Activated T-helper 1 cell treated with Interleukin-2 at 50 U/mL for 16 hours (primary cell): ENCODE measurements at regions not wholly inside any gene's neighbourhood (a gene's known extent, or its start where the extent isn't known, plus 50 kb on each side); places are given as distances from the start of the nearest gene placed in this dataset.

Experiments
- DNase-seq: peaks from one replicate; pipeline ENCODE4 v3.0.0-alpha.2; 2020; ENCODE audit warnings: low read depth

DNA sequence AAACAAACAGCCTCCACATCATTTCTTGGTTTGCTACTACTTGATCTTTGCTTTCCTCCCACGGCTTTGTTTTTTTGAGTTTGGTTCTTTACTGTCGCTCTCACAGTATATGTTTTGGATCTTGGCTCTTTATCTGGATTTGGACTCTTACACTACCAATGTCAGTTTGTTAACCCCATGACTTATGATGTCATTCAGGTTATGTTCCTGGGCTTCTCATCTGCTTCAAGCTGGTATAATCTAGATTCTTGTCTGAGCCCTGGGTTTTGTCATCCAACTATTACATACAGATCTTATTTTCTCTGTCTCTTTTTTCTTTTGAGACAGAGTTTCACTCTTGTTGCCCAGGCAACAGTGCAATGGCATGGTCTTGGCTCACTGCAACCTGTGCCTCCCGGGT, 482.9 kb upstream of the TEX13C start:
- no peak for DNase-seq

DNA sequence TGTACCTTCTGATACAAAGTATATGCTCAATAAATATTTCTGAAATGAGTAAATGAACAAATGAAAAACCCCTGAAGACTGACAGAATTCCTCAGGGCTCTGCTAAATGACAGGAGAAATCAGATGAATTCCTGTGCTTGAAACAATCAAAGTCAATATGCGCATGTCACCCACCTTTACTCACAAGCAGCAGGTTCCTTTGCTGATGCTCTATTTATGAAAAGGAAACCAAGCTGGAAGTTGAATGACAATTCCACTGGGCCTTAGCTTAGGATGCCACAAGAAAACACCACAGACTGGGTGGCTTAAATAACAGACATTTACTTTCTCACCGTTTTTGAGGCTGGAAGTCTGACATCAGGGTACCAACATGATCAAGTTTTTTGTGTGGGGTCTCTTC, 477.5 kb upstream of the TEX13C start:
- no peak for DNase-seq

DNA sequence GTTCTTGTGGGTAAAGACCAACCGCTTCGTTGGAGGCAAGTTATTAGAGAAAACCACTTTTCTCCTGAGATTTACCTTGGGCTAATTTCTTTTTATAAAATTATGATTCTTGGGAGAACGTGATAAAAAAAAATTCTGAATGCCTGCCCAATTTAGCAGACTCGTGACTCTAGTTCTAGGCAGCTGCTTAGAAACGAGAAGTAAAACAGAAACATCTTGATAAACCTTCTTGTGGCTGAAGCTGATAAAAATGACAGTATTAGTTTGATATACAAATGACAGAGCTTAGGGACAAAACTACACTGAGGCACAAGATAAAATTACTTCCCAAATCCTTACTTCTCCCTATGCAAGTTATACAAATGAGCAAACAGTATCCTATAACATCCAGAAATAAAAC, 458.9 kb upstream of the TEX13C start:
- no peak for DNase-seq

DNA sequence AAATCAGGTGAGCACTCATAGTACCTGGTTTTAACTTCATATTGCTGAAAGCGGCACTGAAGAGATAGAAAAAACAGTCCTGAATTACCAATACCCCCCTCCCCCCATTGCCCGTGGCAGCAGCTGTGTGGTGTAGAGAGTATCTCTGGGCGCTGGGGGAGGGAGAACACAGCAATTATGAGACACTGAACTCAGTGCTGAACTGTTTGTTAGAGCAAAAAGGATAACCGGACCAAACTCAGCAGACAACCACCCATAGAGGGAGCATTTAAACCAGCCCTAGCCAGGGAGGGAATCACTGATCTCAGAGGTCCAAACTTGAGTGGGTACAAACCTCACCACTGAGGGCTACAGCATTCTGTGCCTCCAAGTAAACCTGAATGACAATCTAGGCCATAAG, 457.4 kb upstream of the TEX13C start:
- no peak for DNase-seq

DNA sequence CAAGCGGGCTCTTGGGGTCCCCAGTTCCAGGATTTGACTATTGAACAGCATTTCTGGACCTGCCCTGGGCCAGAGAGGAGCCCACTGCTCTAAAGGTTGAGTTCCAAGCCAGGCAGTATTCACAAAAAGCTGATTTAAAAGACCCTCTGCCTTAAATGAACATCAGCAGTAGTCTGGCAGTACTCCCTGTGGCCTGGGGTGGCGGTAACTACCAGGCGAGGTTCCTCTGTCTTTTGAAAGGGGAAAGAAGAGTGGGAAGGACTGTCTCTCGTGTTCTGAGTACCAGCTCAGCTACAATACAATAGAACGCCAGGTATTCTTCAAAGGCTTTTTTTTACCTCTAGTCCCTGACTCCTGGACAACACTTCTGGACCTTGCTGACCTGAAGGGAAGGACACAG, 456.4 kb upstream of the TEX13C start:
- no peak for DNase-seq

DNA sequence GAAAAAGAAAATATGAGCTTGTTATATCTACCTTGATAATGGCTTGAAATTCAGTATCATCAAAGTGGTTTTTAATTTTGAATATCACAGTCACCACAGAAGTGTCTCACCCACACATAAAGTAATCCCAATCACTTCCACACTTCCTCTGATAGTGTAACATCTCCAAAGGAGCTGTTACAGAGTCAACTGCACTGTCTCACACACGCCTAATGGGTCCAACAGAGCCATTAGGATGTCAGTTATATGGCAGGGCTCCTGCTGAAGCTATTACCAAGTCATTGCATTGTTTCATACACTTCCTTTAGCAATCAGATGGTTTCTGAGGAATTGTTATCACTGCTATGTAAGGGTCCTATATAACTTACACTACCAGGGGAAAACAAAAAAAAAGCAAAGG, 432.1 kb upstream of the TEX13C start:
- no peak for DNase-seq

DNA sequence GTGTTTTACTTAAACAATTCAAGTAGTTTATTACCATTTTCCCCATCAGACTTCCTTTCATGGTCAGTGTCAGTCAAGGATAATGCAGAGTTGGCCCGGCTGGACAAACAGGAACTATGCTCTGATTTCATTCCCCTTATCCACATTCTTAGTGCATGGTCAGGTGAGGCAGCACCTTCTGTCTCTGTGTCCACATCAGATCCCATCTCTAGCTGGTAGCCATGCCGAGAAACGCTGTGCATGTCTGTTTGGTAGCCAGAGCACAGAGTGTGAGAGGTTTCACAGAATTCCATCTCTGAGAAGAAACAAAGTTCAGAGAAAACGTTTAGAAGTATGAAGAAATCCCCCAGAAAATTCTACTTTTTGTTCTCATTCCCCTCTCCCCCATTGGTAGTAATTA, 423.7 kb upstream of the TEX13C start:
- DNase-seq: no peak

DNA sequence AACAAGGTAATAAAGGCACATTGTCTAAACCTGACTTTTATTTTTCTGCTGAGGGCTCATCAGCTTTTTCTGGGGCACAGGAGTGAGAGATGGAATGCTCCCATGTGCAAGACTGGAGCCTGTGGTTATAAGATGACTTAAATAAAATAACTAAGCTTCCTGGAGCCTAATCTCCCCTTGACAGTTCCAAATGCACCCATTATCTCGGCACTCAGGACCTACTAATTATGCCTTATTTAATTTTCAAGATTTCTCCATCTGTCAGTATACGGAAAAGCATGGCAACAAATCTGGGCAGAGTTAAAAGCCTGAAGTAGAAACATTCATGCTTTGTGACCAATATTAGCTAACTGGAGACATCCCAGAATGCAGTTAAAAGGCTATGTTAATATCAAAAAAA, 416.7 kb upstream of the TEX13C start:
- no peak for DNase-seq

DNA sequence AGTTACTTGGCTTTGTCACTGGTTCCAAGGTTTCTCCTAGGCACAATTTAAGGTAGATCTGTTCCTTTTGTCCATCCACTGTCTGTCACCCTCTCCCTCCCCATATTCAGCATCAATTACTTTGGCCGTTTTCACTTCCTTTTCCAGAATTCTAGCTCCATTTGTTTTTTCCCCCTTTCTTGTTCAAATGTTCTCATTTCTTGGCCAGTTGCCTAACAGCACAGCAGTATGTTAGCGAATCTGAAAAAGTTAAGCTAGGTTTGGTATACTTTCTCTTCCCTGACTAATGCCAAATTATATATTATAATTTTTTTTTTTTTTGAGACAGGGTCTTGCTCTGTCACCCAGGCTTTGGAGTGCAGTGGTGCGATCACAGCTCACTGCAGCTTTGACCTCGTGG, 409.1 kb upstream of the TEX13C start:
- DNase-seq: no peak

DNA sequence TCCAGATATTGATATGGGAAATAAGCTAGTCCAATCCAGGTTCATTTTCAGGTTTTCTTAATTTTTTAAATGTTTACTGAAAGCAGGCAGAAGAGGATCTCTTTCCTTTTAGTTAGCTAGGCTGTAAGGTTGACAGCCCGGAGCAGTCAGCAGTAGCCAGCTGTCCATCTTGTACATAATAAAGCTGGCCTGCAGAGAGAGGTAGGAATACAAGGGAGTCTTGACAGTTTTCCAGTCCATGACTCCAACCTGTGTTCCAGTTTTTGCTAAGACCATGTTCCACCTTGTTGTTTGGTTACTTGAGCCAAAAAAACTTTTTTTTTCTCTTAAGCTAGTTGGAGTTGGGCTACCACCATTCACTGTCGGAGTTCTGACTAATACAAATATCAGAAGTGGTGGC, 402.7 kb upstream of the TEX13C start:
- DNase-seq: no peak

DNA sequence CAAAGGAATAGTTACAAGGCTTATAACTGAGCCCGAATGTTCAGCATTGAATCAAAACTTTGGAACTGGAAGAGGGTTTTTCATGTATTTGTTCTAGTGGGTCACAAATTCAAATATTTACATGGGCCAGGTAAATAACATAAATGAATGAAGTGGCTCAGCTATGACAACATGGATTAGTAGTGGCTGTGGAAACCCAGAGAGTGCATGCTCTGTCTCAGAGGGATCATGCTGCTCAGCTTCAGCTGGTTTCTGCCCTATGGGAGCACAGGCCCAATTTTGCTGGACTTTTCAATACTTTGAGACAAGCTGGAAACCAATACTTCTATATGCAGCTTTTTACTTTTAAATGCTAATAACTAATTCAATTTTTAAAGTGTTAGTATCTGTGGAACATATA, 394.0 kb upstream of the TEX13C start:
- DNase-seq: no peak

DNA sequence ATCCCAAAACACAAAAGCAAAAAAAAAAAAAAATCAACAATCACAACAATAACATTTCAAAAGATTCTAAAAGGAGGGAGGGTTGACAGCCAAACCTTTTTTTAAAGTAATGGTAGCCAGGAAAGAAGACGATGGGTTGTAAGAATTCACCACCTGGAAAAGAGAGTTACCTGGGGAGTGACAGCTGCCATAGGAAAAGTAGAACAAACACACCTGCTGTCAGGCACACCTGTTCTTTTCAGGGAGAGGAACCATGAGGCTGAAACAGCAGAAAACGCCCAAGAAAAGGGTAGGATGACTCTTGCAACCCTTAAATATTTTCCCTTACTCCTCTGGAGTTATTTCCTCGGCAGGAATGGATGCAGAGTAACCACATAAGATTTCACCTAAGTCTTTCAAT, 388.4 kb upstream of the TEX13C start:
- DNase-seq: no peak

DNA sequence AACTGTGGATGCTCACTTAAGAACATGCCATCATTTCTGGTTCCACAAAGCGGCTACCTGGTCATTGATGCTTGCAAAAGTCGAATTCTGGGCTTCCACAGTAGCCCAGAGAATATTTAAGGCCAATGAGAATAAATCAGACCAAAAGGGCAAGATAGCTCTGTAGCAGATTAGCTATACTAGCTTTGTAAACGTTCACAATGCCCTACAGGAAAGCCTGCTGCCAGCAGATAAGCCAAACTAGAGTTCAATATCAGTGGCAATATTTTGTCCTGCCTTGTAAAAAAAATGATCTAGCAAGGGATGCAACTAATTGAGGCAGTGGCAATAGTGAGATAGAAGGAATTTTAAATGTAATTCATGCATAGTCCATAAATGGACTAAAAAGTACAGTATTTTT, 387.7 kb upstream of the TEX13C start:
- no peak for DNase-seq

DNA sequence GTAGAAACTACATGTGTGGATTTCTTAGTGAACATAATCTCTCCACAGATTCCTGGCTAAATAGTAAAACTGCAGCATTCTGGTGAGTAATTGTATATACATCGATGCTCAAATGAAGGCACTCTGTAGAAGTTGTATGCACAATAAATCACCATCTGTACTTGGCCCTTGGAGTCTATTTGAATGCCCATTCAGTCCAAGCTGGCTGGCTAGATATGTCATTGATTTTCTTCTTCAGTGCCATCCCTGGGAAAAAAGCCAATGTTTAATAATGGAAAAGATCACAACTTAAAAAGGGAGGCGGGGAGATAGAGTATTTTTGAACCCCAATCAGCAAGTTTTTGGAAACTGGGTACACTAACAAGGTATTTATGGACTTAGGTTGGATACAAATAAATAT, 381.0 kb upstream of the TEX13C start:
- no peak for DNase-seq

DNA sequence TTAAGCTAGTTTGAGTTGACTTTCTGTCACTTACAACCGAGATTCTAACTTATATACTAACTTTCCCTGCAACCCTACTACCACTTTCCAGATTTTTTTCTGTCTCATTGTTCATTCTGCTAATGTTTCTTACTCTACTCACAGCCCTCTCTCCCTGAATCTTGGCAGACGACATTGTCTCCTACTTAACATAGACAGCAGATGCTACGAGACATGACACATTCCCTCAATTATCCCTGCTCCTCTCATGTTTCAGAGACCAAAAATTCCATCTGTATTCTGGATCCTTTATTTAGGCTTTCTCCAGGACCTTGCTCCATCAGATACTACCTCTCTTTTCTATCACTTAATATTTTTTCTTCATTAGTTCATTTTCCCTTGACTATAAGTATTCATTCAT, 379.1 kb upstream of the TEX13C start:
- no peak for DNase-seq

DNA sequence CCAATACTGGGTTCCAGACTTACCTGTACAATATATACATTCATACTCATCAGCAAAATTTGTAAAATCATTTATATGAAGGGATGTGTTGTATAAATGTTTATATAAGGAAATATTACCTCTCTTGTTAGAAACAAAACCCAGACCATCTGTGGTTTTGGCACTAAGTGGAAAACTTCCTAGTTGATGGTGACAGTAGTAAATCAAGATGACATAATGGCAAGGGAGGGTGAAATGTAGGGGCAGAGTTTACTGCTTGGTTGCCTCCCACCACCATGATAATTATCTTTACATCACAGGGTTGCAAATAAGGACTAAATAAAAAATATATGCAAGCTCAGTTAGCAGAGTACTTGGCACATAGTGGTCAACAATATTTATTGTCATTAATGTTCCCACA, 365.3 kb upstream of the TEX13C start:
- no peak for DNase-seq

DNA sequence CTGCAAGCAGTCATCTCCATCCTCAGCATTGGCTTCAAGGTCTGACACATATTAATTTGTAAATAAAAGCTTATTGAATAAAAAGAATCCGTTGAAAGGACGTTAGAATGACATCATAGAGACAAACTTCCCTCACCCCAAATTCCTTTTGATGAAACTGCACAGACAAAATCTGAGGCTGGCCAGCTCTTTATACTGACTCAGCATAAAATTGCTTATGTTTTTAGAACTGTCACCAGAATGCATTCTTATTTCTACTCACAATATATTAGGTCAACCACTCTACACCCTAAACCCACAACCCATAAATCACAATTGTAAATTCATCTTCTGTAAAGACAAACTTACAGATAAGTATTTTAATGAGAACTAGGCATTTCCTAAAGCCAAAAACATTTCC, 359.2 kb upstream of the TEX13C start:
- no peak for DNase-seq

DNA sequence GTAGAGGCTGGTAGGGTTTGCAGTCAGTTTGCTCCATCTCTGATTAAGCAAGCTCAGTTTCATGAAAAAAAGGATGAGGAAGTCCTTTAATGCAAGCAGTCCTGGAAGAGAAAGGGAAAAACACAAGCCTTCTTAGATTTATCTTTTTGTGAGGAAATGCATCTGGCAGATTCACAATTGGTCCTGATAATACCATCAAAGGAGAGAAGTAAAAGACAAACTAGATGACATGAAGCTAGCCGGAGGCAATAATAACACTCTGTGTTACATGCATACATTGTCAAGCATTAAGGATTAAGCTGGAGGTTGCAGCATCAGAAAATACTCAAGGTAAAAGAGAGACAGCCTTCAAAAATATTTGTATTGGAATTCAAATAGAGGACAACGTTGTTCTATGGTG, 356.0 kb upstream of the TEX13C start, which contains the start of gene TENM1:
TENM1 (minus strand) TSS at position 101 of the 400 bp plus-strand sequence.
- no peak for DNase-seq

DNA sequence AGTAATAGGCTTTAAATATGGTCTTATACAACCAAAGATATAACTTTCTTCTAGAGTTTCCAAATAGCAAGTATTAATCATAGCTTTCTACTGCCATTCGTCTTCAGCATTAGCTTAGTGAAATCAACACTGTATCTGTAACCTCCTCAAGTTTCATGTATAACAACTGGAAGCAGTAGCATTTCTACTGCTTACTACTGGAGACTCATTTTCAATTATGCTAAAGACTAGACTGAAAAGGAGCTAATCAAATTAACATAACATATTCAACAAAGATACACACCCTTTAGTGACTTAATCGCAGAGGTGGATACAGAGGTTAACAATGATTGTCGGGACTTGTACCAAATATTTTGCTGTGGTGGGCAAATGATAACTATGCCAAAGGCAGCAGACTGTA, 344.2 kb upstream of the TEX13C start:
- no peak for DNase-seq

DNA sequence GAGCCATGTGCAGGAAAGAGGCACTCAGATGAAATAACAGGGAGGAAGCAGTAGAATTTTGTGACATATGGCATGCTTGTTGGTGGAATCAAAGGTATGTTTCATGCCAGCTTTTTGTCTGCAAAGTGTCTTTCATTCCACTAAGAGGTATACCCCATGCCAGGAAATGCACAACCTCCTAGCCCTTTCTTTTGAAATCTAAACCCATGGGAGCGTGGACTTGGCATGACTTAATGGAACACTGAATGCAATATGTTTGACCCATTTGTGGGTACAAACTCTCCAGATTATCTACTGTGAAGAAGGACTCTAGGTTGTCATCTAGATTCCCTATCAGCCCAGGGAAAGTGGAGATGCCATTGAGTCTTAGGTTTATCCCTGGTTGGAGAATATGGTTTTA, 338.3 kb upstream of the TEX13C start:
- DNase-seq: no peak

DNA sequence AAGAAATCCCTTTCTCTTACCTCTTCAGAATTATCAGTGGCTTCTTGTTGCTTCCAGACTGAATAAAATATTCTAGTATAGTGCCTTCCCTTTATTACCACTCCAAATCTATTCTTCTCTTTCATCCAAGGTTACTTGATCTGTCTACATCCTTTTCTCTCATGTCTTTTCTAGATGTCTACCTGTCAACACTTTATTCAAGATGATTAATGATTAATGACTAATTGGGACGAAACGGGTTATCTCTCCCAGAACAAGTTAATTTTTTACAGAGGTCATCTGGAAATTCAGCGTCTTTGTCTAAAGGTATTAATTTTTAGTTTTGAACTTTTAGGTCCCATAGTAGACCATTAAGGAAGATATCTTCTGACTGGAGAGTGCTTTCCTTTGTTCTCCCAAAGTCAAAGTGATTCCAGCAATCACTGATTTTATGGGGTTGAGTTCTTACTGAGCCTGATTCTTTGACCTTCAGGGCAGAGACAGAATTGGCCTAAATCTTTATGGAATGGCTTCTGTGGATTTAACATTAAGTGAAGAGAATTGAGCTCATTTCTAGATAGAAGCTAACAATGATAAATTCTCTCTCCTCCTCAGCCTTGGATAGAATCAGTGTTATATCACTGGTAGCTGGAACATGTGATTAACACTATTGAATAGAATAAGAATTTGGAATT, 335.4 kb upstream of the TEX13C start:
- DNase-seq: no peak

DNA sequence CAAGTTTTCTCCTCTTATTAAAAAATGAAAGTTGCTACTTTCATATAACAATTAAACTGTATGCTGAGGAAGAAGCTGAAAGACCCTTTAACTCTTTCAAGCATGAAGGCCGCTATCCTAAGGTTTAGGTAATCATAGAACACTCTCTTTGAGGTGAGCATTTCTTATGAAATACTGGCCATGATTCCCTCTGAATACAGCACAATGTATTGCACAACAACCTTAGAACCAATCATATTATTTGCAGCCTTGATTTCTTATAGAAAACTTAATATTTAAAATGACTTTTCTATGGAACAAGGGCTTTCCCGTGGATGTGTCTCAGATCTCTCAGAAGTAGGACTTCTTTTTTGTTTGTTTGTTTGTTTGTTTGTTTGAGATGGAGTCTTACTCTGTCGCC, 333.4 kb upstream of the TEX13C start:
- DNase-seq: no peak

DNA sequence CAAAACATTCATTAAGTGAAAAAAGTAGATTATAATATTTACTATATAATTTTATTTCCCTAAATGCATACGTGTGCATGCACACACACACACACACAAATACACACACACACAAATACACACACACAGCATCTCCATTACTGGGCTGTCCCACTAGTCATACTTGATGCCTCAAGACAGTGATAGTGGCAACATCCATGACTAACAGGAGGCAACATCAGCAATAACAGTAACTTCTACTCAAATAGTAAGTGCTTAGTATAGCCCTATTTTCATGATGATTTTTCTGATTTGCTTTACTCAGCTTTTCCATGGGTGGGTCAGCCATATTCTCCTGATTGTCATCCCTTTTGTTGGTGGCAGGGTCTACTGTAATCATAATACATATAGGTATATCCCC, 325.9 kb upstream of the TEX13C start:
- DNase-seq: no peak

DNA sequence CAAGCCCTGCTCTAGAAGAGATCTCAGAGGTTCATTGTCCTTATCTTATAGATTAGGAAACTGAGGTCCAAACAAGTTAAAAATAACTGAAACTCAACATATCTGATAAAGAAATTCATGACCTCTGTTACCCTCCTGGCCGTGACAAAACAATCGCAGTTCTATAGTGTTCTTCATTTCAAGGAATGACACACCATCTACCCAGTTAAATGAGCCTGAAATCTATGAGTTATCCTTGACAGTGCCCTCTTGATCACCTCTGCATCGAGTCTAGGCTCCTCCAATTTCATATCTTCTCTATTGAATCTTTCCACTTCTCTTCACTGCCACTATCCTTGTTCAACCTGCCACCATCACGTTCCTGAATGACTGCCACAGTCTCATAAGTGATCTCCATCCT, 325.3 kb upstream of the TEX13C start:
- no peak for DNase-seq
